HG02973 (cell line): ENCODE measurements at regions not wholly inside any gene's neighbourhood (a gene's known extent, or its start where the extent isn't known, plus 50 kb on each side); places are given as distances from the start of the nearest gene placed in this dataset.
"Not testable (repeated sequence)": the region's sequence is repeated elsewhere in the genome, so short reads cannot be mapped to it uniquely, and the experiment has no call there.

Experiments used
- ATAC-seq: cut with Tn5 transposase; IDR thresholded peaks from one replicate; pipeline ENCODE4 v1.9.1; 2021; ENCODE audit warnings: moderate library complexity; ENCODE audit not compliant: unreplicated experiment

GRCh38 chr3:30418443-30418842 lies 188.0 kb upstream of the TGFBR2 start:
- ATAC-seq, result no peak

GRCh38 chr3:30421266-30421665 lies 185.1 kb upstream of the TGFBR2 start:
- ATAC-seq, result no peak

- ATAC-seq, result no peak
Measured at GRCh38 chr3:30426293-30426993, 180.0 kb upstream of the TGFBR2 start.

GRCh38 chr3:30428251-30428650 lies 178.2 kb upstream of the TGFBR2 start:
- ATAC-seq, result no peak

GRCh38 chr3:30435861-30436331 lies 170.5 kb upstream of the TGFBR2 start:
- no peak for ATAC-seq

GRCh38 chr3:30437171-30437601 lies 169.2 kb upstream of the TGFBR2 start:
- ATAC-seq, result no peak

- ATAC-seq, result no peak
Measured at GRCh38 chr3:30438126-30438525, 168.3 kb upstream of the TGFBR2 start.

GRCh38 chr3:30439451-30440053 lies 166.8 kb upstream of the TGFBR2 start:
- ATAC-seq, result no peak

GRCh38 chr3:30440147-30440604 lies 166.2 kb upstream of the TGFBR2 start:
- ATAC-seq, result no peak

- no peak for ATAC-seq
Measured at GRCh38 chr3:30440880-30441279, 165.5 kb upstream of the TGFBR2 start.

GRCh38 chr3:30443756-30444673 lies 162.4 kb upstream of the TGFBR2 start:
- ATAC-seq, result no peak

GRCh38 chr3:30448450-30449289 lies 157.7 kb upstream of the TGFBR2 start:
- ATAC-seq, result no peak

GRCh38 chr3:30449290-30449632 lies 157.1 kb upstream of the TGFBR2 start:
- ATAC-seq, result no peak

- ATAC-seq, result no peak
Measured at GRCh38 chr3:30452446-30452845, 154.0 kb upstream of the TGFBR2 start.

- no peak for ATAC-seq
Measured at GRCh38 chr3:30453360-30454039, 152.9 kb upstream of the TGFBR2 start.

GRCh38 chr3:30454636-30455035 lies 151.8 kb upstream of the TGFBR2 start:
- no peak for ATAC-seq

GRCh38 chr3:30455112-30455511 lies 151.3 kb upstream of the TGFBR2 start:
- not testable (repeated sequence) for ATAC-seq

- ATAC-seq, result no peak
Measured at GRCh38 chr3:30455840-30456239, 150.6 kb upstream of the TGFBR2 start.

GRCh38 chr3:30456264-30456663 lies 150.1 kb upstream of the TGFBR2 start:
- ATAC-seq, result no peak

GRCh38 chr3:30457081-30457480 lies 149.3 kb upstream of the TGFBR2 start:
- no peak for ATAC-seq
